ENCODE measurements at regions not wholly inside any gene's neighbourhood (a gene's known extent, or its start where the extent isn't known, plus 50 kb on each side); places are given as distances from the start of the nearest gene placed in this dataset.

GRCh38 chr11:26779074-26779865, 57.4 kb upstream of the SLC5A12 start:
- H3K4me3 Mint-ChIP-seq, result no peak overlapping the region
- Histone ChIP-seq H3K23ac (ENCODE audit: insufficient read length, low read depth, low read length) (no peak overlapping the region), H3K79me2 (ENCODE audit: insufficient read depth, low read length) (no peaks in the 10 kb centered on the region), H3T11ph (ENCODE audit: low read length) (no peak overlapping the region), H2BK120ac (ENCODE audit: low read depth, low read length, poor library complexity, severe bottlenecking) (no peak overlapping the region), H3K27me3 (ENCODE audit: insufficient read depth, low read length) (no peaks in the 10 kb centered on the region), H3K9ac (ENCODE audit: extremely low read depth, insufficient read length, low read length) (no peak overlapping the region), H2BK15ac (ENCODE audit: low read depth, low read length) (no peak overlapping the region), H2BK12ac (ENCODE audit: insufficient read length, low read depth, low read length) (no peak overlapping the region), H3K4me2 (ENCODE audit: insufficient read depth, insufficient read length, low read length) (no peak overlapping the region), H4K5ac (ENCODE audit: insufficient read length, low read depth, low read length) (no peak overlapping the region), H4K91ac (ENCODE audit: insufficient read length, low read depth, low read length) (no peak overlapping the region), H3K9me3 (ENCODE audit: control insufficient read depth, low read depth, low read length) (no peaks in the 10 kb centered on the region), H3K14ac (ENCODE audit: insufficient read depth, low read length) (no peak overlapping the region), H3K79me1 (ENCODE audit: insufficient read depth, low read depth, low read length, poor library complexity, severe bottlenecking) (no peaks in the 10 kb centered on the region), H2AK5ac (ENCODE audit: insufficient read length, low read length) (no peak overlapping the region), H2BK20ac (ENCODE audit: low read depth, low read length, poor library complexity, severe bottlenecking) (no peak overlapping the region), H3K23me2 (ENCODE audit: insufficient read length, low read depth, low read length, poor library complexity, severe bottlenecking) (no peaks in the 10 kb centered on the region), H3K56ac (ENCODE audit: insufficient read length, low read depth, low read length) (no peak overlapping the region), H4K20me1 (ENCODE audit: control insufficient read depth, insufficient read depth, insufficient read length) (no peaks in the 10 kb centered on the region), H4K8ac (replicated peaks; ENCODE audit: insufficient read length, low read depth, low read length) (no peak overlapping the region), H3K4me1 (ENCODE audit: insufficient read depth, low read length) (no peaks in the 10 kb centered on the region), H3K4ac (ENCODE audit: low read depth, low read length) (no peak overlapping the region), H3K27ac (ENCODE audit: insufficient read length, low read depth, low read length) (no peak overlapping the region), H3K18ac (ENCODE audit: insufficient read length, low read depth, low read length) (no peak overlapping the region), H2AFZ (ENCODE audit: low read length) (no peak overlapping the region), H2BK5ac (ENCODE audit: insufficient read length, low read length) (no peak overlapping the region)
- H3K4me1 Mint-ChIP-seq, result no peaks in the 10 kb centered on the region
- TF ChIP-seq, protein P1, sequence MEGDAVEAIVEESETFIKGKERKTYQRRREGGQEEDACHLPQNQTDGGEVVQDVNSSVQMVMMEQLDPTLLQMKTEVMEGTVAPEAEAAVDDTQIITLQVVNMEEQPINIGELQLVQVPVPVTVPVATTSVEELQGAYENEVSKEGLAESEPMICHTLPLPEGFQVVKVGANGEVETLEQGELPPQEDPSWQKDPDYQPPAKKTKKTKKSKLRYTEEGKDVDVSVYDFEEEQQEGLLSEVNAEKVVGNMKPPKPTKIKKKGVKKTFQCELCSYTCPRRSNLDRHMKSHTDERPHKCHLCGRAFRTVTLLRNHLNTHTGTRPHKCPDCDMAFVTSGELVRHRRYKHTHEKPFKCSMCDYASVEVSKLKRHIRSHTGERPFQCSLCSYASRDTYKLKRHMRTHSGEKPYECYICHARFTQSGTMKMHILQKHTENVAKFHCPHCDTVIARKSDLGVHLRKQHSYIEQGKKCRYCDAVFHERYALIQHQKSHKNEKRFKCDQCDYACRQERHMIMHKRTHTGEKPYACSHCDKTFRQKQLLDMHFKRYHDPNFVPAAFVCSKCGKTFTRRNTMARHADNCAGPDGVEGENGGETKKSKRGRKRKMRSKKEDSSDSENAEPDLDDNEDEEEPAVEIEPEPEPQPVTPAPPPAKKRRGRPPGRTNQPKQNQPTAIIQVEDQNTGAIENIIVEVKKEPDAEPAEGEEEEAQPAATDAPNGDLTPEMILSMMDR (conservative IDR thresholded peaks at IDR 0.05), result no peak
- WGBS (ENCODE audit: extremely low coverage, insufficient read length, low lambda C conversion rate), result no CpG with 5 or more reads among the region's 4 CpGs
- H3K9me3 Mint-ChIP-seq, result peaks cover 14 to 15% of the 10 kb centered on the region in 2 experiments
- H3K36me3 Mint-ChIP-seq (ENCODE audit: insufficient read depth in 1 of 3, low read depth in 3 of 3), result peaks cover 10 to 13% (median 13%) of the 10 kb centered on the region in 3 experiments
- H3K27ac Mint-ChIP-seq, result no peak overlapping the region
- DNase-seq, result no peak
- no peaks in the 10 kb centered on the region for H3K27me3 Mint-ChIP-seq (ENCODE audit: low read depth)
